C4-2B (cell line): ENCODE measurements at regions not wholly inside any gene's neighbourhood (a gene's known extent, or its start where the extent isn't known, plus 50 kb on each side); places are given as distances from the start of the nearest gene placed in this dataset.

Experiments used
- CTCF ChIP-seq: fragments of 450-650 bp; conservative IDR thresholded peaks from 2 replicates; pipeline ENCODE4 v1.5.1; 2017; ENCODE audit warnings: mild to moderate bottlenecking
- ZFX ChIP-seq: fragments of 450-650 bp; IDR thresholded peaks from 2 replicates; pipeline ENCODE4 v1.6.1; 2017

DNA sequence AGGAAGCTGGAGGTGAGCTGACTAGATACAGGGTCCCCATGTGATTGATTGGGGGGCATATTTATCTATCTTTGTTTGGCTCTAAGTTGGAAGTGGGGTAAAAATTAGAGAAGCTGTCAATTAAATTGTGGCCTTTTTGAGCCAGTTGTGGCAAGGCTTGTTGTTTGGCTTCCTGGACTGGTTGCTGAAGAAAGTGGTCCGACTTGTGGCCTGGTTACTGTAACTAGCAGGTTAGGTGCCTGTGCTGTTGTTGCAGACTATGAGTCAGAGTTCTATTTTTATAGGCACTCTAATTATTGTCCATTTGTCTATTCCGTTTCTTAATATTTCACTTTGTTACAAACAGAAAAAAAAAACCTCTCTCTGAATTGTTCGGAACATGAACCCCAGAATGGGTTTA lies 129.1 kb upstream of the CNTN6 start:
- TF ChIP-seq CTCF (no peak), ZFX (no peak)
